NCI-H2081 (cell line): ENCODE measurements at regions not wholly inside any gene's neighbourhood (a gene's known extent, or its start where the extent isn't known, plus 50 kb on each side); places are given as distances from the start of the nearest gene placed in this dataset.
"Not testable (repeated sequence)": the region's sequence is repeated elsewhere in the genome, so short reads cannot be mapped to it uniquely, and the experiment has no call there.

Source experiments
- DNase-seq, 2 experiments: peaks; one replicate each; lab custom pipeline; 2025; lab: John Stamatoyannopoulos, UW

DNA sequence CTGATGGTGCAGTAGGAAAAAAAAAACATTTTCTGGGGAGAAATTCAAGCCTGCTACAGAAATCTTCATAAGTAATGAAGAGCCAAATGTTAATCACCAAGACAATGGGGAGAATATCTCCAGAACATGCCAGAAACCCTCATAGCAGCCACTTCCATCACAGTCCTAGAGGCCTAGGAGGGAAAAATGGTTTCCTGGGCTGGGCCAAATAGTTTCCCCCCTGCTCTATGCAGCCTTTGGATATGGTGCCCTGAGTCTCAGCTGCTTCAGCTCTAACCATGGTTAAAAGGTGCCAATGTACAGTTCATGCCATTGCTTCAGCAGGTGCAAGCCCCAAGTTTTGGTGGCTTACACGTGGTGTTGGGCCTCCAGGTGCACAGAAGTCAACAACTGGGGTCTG lies 113.1 kb downstream of the ZNF648 start:
- no peak for DNase-seq

DNA sequence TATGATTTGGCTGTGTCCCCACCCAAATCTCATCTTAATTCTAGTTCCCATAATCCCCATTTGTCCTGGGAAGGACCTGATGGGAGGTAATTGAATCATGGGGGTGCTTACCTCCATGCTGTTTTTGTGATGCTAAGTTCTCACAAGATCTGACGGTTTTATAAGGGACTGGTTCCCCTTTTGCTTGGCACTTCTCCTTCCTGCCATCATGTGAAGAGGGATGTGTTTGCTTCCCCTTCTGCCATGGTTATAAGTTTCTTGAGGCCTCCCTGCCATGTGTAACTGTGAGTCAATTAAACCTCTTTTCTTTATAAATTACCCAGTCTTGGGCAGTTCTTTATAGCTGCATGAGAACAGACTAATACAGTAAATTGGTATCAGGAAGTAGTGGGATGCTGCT lies 114.1 kb downstream of the ZNF648 start:
- DNase-seq, result no peak

DNA sequence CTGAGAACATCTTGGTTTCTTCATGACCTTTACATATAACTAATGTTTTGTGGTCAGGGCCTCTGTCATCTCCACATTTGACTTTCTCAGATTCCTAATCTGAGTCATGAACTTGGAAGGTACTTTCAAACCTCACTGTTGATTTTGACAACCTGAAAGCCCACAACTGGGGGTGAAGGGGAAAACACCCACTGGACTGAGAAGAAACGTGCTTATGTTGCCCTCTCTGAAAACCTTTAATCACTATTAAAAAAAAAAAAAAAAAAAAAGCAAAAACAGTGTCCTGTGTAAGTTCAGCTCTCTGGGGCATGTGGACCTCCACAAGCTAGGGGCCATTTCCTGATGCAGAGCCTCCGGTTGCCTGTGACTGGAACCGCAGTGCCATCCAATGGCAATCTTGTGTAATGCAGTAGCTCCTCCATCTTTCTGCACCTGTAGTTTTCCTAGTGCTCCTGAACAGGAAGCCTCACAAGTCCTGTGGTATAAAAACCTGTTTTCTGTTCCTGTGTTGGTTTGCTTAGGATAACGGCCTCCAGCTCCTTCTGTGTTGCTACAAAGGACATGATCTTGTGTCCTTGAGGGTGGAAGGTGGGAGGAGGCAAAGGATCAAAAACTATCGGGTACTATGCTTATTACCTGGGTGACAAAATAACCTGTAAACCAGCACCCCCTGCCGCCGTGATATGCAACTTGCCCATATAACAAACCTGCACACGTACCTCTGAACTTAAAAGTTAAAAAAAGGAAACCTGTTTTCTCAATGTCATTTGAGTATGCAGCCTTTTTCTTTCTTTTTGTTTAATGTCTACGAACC lies 124.5 kb downstream of the ZNF648 start:
- peak; percentile 71 to 83 for DNase-seq

DNA sequence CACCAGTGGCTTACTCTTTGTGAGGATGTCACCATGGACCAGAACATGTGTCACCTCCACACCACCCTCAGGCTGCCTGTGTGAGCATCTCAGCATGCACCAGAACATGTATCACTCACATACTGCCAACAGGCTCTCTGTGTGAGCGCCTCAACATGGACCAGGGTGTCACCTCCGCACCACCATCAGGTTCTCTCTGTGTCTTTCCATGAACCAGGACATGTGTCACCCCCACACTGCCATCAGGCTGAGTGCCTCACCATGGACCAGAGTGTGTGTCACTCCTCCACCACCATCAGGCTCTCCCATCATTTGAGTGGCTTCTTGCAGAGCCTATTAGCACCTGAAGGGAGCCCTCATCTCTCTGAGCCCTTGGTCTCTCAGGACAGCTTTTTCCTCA lies 125.2 kb downstream of the ZNF648 start:
- no peak for DNase-seq

DNA sequence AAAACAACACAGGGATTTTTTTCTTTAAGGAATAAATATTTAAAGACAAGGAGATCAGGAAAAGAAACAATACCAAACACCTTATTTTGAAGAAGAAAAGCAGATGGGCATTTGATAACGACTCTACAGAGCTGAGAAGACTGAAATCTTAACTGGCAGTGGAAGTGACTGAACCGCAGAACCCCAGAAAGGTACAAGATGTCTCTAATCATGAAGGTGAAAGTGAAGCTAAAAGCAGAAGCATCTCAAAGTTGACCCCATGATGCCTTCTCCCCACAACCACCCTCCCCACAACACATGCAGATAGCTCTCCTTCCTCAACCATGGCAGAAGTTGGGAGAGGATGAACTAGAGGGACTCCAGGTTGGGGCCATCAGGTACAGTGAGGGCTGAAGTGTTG lies 129.6 kb downstream of the ZNF648 start:
- DNase-seq, result no peak

DNA sequence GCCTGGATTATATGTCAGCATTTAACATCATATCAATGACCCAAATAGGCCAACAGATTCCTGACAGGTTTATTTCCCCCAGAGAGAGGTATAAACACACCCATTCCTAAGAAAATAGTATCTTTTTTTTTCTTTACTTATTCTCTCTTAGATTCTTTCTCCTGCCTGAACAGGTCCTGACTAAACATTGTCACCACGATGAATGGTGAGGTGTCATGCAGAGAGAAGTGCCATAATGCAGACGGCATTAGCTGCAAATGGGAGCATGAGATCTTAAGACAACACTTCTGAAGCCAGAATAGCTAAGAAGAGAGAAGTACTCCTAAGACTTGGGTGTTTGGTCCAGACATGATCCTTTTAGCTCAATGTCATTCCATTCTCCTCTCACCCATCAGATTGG lies 131.3 kb downstream of the ZNF648 start:
- DNase-seq, result no peak

DNA sequence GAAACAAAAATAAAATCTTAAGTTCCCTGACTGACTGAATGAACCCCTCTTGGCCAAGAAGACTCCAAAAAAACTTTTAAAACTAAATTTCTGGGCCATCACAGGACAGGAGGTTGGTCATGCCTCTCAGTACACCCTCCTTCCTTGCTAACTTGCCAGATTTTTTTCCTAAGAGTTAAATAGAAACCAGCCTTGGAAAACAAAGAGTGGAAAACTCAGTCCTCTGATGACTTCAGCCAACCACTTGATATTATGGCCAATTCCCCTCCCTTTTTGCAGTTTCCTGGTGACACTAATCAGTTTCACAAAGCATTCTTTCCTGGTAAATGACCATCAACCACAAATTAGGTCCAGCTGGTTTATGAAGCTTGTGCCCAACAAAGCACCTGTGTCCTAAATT lies 134.8 kb downstream of the ZNF648 start:
- no peak for DNase-seq

DNA sequence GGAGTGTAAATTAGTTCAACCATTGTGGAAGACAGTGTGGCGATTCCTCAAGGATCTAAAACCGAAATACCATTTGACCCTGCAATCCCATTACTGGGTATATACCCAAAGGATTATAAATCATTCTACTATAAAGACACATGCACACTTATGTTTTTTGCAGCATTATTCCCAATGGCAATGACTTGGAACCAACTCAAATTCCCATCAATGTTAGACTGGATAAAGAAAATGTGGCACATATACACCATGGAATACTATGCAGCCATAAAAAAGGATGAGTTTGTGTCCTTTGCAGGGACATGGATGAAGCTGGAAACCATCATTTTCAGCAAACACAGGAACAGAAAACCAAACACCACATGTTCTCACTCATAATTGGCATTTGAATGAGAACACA lies 137.5 kb downstream of the ZNF648 start:
- DNase-seq, result not testable (repeated sequence)

DNA sequence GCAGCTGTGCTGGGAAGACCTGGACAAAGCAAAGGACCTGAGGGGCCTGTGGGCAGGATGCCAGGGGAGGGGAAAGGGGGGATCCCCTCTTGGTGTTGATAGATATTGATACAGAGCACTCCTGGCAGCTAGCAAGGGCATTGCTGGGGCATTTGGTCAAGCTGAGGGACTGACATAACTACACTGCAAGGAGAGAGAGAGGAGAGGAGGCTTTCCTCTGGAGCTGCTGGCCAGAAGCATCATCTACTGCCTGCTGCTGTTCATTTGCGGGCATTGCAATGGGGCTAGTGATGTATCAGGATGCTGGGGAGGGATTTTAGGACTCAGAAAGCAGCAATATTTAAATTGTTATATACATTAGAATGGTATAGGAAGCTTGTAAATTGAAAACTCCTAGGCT lies 142.0 kb downstream of the ZNF648 start:
- DNase-seq, result no peak

DNA sequence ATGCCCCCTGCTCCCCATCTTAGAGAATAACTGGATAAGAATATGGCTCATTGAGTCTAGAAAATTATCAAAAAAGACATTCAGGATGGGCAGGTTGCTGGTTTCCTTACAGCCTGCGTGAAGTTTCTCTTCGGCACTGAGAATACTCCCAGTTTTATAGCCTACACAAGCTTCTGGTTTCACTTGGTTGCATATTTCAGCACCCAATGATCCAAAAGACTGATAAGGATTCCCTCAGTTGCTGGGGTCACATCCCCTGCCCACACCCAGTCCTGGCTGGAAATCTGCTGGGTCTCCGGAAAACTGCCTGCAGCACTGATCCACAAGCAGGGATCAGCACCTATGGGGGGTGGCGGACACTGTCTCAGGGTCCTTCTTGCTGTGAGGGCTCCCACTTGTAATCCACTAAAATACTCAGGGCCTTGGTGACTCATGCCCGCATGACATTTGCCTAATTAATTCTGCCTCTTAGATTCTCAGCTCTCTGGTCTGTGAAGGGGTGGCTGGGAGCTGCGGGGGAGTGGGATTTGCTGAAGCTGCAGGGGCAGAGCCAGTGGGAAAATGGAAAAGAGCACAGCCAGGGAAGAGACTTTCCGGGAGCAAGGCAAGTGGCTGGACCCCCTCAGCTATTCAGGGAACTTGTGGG lies 142.5 kb downstream of the ZNF648 start:
- no peak for DNase-seq

DNA sequence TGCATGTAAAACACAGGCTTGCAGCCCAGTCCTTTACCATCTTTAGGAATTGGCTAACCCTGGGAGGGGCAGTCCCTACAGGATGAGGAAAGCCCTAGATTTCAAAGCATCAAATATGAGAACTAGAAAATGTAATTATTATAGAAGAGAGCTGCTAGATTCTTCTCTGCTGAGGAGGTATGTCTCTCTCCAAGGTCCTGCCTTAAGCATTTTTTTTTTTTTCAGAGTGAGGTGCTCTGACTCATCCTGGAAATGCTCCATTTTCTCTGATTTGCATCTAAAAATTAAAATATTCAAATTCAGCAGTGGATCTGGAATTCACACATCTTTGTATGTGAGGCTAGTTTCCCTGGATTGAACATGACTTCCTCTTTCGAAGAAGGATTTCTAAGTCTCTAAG lies 149.8 kb downstream of the ZNF648 start:
- DNase-seq, result no peak

DNA sequence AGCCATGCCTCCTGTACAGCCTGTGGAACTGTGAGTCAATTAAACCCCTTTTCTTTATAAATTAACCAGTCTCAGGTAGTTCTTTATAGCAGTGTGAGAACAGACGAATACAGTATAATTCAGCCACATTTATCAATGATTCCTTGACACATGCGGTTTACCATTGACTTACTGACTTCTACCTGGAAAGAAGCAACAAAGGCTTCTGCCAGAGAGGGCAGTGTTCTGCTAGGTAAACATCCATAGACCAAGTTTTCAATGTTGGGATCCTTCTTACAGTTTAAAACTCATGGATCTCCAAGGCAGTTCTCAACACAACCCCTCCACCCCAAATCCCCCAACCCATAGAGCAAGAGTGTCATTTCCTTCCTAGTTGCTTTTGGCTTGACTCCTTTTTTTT lies 150.6 kb downstream of the ZNF648 start:
- no peak for DNase-seq

DNA sequence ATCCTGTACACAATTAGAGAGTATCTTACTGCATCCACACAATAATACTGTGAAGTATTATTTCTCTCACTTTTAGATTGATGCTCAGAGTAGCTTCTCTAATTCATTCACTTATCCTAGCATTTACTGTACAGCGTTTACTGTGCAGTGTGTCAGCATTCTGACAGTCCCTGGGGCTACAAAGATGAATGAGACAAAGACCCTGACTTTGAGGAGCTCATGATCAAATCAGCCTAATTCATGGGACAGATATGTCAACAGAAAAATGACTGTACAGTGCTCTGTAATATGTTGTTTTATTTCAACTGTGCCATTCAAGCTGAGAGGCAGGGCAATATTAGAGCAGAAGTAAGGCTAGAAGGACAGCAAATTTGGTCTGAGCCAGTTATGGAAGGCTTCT lies 152.5 kb downstream of the ZNF648 start:
- no peak for DNase-seq

DNA sequence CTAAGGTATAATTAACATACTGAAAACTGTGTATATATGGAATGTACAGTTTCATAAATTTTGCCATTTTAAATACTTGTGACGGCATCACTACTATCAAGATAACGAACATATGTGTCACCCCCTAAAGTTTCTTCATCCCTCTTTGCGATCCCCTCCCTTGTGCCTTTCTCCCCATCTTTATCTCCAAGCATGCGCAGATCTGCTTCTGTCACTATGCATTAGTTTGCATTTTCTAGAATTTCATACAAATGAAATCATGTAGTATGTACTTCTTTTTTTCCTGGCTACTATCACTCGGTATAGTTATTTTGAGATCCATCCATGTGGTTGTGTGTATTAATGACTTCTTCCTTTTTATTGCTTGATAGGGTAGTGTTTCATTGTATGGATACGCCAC lies 154.9 kb downstream of the ZNF648 start:
- DNase-seq, result no peak

DNA sequence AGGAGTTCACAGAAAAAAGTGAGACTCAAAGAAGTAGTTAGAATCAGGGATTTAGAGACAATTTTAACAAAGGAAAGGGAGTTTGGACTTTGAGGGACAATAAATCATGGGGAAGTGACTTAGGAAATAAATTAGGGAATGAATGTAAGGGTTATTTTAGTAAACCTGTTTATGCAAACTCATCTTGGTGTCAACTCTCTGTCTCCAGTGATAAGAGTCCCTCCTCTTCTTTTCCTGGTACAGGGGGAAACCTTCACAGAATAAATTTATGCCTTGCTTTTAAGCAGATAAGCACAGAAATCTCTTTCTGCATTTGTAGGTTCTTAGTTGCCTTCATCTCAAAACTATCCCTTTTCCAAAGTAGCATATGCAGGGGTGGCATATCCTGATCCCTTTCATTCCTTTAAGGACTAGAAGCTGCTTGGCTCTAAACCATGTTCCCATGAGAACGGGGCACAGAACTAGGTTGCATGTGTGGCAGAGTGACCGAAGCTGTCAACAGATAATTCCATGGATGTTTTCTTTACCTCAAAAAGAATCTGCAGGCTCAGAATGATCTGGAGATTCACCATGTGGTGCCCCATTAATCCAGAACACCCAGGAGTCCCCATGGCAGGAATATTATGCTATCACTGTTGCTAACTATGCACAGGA lies 155.4 kb downstream of the ZNF648 start:
- DNase-seq, result no peak

DNA sequence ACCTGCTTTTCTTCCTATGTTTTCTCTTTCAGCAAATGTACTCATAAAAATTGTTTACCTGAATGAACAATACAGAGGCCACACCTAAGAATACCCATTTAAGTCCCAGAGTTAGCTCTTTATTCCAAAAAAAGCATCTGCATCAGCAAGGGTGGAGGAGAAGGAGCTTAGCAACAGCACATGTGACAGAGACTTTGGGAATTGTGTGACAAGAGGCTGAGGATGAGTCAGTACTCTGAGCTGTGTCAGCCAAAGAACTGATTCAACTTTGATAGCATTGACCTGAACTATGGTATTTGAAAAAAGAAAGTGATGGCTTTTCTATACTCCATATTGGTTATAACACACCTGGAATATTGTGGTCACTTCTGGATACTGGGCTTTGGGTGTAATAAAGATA lies 162.7 kb downstream of the ZNF648 start:
- no peak for DNase-seq

DNA sequence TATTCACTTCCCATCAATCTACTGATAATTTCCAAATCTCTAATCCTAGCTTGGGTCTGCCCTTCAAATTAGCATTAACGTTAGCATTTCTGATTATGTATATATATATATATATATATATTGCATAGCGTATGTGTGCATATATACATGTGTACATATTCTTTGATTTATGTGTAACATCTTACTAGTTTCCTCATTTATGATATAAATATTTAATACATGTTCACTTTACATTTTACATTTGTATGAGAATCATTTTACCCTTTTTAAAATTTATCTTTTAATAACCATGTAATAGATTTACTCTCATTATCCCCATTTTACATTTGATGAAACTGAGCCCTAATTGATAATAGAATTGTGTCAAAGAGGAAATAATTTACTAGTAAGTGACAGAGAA lies 164.7 kb downstream of the ZNF648 start:
- DNase-seq, result no peak

DNA sequence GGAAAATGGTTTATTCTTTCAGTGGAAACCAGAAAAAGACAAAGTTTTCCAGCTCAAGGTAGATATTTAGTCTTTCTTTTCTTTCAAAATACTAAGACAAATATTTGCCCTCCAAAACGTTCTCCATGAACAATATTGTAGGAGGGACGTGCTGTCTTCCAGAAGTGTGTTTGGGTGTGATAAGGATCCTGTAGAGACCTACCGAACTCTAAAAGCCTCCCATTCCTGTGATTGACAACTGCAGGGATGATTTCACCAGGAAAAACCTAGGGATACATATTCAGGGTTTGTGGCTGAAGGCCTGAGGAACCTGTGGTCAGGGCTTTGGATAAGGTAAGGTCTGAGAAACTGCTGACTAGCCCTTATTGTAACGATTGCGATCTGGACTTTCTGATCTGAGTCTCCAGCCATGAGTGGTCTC lies 167.1 kb downstream of the ZNF648 start:
- no peak for DNase-seq

DNA sequence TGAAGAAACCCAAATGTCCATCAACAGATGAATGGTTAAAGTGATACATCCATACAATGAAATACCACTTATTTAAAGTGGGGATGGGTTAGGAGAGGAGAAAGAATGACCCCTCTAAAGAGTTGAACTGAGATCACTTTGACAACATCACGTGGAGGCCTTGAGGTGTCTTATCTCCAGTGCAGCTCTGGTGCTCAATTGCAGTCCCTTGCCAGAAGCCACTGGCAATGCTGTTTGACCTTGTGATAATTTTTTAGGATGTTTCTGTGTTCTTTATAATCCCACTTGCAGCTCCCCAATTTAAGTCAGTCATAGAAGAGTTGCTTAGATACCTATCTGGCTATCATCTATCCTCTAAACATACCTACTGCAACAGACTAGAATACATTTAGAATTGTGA lies 167.6 kb downstream of the ZNF648 start:
- no peak for DNase-seq

DNA sequence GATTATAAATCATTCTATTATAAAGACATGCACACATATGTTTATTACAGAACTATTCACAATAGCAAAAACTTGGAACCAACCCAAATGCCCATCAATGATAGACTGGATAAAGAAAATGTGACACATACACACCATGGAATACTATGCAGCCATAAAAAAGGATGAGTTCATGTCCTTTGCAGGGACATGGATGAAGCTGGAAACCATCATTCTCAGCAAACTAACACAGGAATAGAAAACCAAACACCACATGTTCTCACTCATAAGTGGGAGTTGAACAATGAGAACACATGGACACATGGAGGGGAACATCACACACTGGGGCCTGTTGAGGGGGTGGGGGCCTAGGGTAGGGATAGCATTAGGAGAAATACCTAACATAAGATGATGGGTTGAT lies 168.4 kb downstream of the ZNF648 start:
- not testable (repeated sequence) for DNase-seq

DNA sequence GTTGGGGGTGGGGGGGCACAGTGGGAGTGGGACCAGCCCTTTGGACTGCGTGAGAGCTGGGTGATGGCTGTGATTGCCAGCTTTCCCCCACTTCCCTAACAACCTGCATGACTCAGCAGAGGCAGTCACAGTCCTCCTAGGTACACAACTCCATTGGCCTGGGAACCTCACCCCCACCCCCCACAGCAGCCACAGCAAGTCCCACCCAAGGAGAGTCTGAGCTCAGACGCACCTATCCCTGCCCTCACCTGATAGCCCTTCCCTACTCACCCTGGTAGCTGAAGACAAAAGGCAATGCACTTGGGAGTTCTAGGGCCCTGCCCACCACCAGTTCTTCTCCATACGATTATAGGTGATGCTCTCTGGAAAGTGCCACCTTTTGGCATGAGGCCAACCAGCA lies 188.9 kb downstream of the ZNF648 start:
- no peak for DNase-seq

DNA sequence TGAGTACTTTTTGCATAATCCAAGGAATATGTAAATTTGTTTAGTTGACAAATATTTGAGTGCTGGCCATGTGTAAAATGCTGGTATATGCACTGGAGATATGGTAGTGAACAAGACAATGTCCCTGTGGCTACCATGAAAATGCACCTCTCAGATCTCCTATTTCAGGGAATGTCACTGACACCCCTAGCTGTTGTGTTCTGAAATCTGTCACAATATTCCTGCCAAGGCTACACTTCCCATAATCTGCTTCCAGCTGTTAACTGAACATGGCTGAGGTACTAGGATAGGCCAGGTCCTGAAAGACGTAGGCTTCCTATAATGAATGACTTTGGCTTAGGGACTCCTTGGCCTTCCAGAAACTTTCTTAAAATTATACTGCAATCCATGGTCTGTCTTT lies 197.8 kb downstream of the ZNF648 start:
- no peak for DNase-seq

DNA sequence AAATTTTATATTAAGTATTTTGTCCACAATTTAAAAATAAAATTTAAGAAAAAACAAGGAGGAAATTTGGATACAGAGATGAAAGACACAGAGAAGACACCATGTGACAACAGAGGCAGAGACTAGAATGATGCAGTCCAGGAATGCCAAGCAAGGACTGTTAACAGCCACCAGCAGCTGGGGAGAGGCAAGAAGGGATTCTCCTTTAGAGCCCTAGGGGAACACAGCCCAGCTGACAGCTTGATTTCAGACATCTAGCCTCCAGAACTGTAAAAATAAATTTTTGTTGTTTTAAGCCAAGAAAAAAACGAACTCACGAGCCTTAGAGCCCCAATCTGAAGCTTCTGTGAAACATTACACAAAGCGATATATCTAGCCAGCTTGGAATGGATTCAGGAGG lies 198.5 kb downstream of the ZNF648 start:
- no peak for DNase-seq
